Spleen (tissue), 7 donors: ENCODE measurements at regions not wholly inside any gene's neighbourhood (a gene's known extent, or its start where the extent isn't known, plus 50 kb on each side); places are given as distances from the start of the nearest gene placed in this dataset.

Experiments
- CTCF ChIP-seq, 11 experiments: fragments of 200-600 bp in 7 of 11; fragments of 450-650 bp in 4 of 11; sonication (generic) in 4 of 11; IDR thresholded peaks in 8 of 11; conservative IDR thresholded peaks in 3 of 11; 1 replicate in 7 of 11; 2 replicates in 4 of 11; pipeline versions ENCODE4 v1.4.0 to v1.8.0; 2016 to 2021; ENCODE audit warnings: antibody characterized with exemption in 11 of 11, inconsistent platforms in 4 of 11, mild to moderate bottlenecking in 1 of 11
- POLR2AphosphoS5 ChIP-seq, 3 donors: sonication (generic); formaldehyde crosslinking; IDR thresholded peaks; one replicate each; pipeline ENCODE4 v1.5.1; 2017; ENCODE audit warnings: antibody characterized with exemption in 3 of 3
- donor health status: DM: no; HTN: no; CAD: no; lungs with moderate emphysema.
- donor health status: DM: no; HTN: no; CAD: no.
- donor health status: DM: no; HTN: no; CAD: no.

- TF ChIP-seq CTCF (IDR thresholded peaks at IDR 0.05 in 8 of 11, conservative IDR thresholded peaks at IDR 0.05 in 3 of 11) (no peak), POLR2AphosphoS5 (IDR thresholded peaks at IDR 0.05) (no peak)
Measured at GRCh38 chr13:26133286-26133685, 81.5 kb upstream of the SHISA2 start.
